Astrocyte (in vitro differentiated cells and primary cell): ENCODE measurements at regions not wholly inside any gene's neighbourhood (a gene's known extent, or its start where the extent isn't known, plus 50 kb on each side); places are given as distances from the start of the nearest gene placed in this dataset.
A peak's percentile ranks its signal among the peaks of the same experiment; 100 is the strongest.

Experiments used
- DNase-seq: peaks from one replicate; pipeline ENCODE4 v3.0.0-alpha.2; 2010; ENCODE audit warnings: low read depth
- FAIRE-seq: peaks from 2 replicates; lab custom pipeline; 2011; peaks lifted over from hg19 to GRCh38; lab: Jason Lieb, UNC
- H2AFZ ChIP-seq: 2 replicates; pipeline ENCODE4 v1.6.0; 2012; ENCODE audit warnings: low read depth, low read length, inconsistent platforms
- H3K27ac ChIP-seq: 2 replicates; pipeline ENCODE4 v1.5.1; 2011; ENCODE audit warnings: low read depth, low read length, inconsistent platforms
- H3K27me3 ChIP-seq: 2 replicates; pipeline ENCODE4 v1.6.0; 2011; ENCODE audit warnings: low read length, inconsistent platforms; ENCODE audit not compliant: insufficient read depth
- H3K36me3 ChIP-seq: 2 replicates; pipeline ENCODE4 v1.5.1; 2011; ENCODE audit warnings: low read length, inconsistent platforms; ENCODE audit not compliant: insufficient read depth
- H3K4me1 ChIP-seq: 2 replicates; pipeline ENCODE4 v1.5.1; 2011; ENCODE audit warnings: low read length, inconsistent platforms; ENCODE audit not compliant: insufficient read depth
- H3K4me2 ChIP-seq: 2 replicates; pipeline ENCODE4 v1.6.0; 2012; ENCODE audit warnings: low read length, inconsistent platforms
- H3K4me3 ChIP-seq: 2 replicates; pipeline ENCODE4 v1.5.1; 2011; ENCODE audit warnings: low read depth, mild to moderate bottlenecking, low read length, inconsistent platforms; ENCODE audit not compliant: insufficient read depth
- H3K79me2 ChIP-seq: 2 replicates; pipeline ENCODE4 v1.6.0; 2012; ENCODE audit warnings: mild to moderate bottlenecking, low read length, inconsistent platforms; ENCODE audit not compliant: insufficient read depth
- H3K9ac ChIP-seq: 2 replicates; pipeline ENCODE4 v1.6.0; 2012; ENCODE audit warnings: mild to moderate bottlenecking, low read length, inconsistent platforms
- H3K9me3 ChIP-seq: 2 replicates; pipeline ENCODE4 v1.5.1; 2012; ENCODE audit warnings: low read depth, mild to moderate bottlenecking, low read length, inconsistent platforms; ENCODE audit not compliant: insufficient read depth
- H4K20me1 ChIP-seq: 2 replicates; pipeline ENCODE4 v1.6.0; 2012; ENCODE audit warnings: low read length, inconsistent platforms; ENCODE audit not compliant: insufficient read depth
- H3K27ac Mint-ChIP-seq: one replicate; pipeline ENCODE4 v1.8.0; 2021; ENCODE audit warnings: mild to moderate bottlenecking, mixed read lengths; ENCODE audit not compliant: unreplicated experiment
- H3K27me3 Mint-ChIP-seq: one replicate; pipeline ENCODE4 v1.8.0; 2021; ENCODE audit warnings: low read depth, mixed read lengths; ENCODE audit not compliant: unreplicated experiment
- H3K36me3 Mint-ChIP-seq: one replicate; pipeline ENCODE4 v1.8.0; 2021; ENCODE audit warnings: low read depth, mixed read lengths; ENCODE audit not compliant: unreplicated experiment
- H3K4me1 Mint-ChIP-seq: one replicate; pipeline ENCODE4 v1.8.0; 2021; ENCODE audit warnings: low read depth, mixed read lengths; ENCODE audit not compliant: unreplicated experiment
- H3K4me3 Mint-ChIP-seq: one replicate; pipeline ENCODE4 v1.8.0; 2021; ENCODE audit warnings: mild to moderate bottlenecking, moderate library complexity, mixed read lengths; ENCODE audit not compliant: unreplicated experiment
- H3K9me3 Mint-ChIP-seq: one replicate; pipeline ENCODE4 v1.8.0; 2021; ENCODE audit warnings: mild to moderate bottlenecking, mixed read lengths; ENCODE audit not compliant: unreplicated experiment
- EZH2 ChIP-seq: IDR thresholded peaks from 2 replicates; pipeline ENCODE4 v1.6.1; 2012; ENCODE audit warnings: mild to moderate bottlenecking, low read length, inconsistent platforms; ENCODE audit not compliant: insufficient read depth
- TF ChIP-seq, protein P1 (sequence below): IDR thresholded peaks from 2 replicates; pipeline ENCODE4 v1.5.1; 2011; ENCODE audit warnings: low read depth, mild to moderate bottlenecking, inconsistent platforms, low read length, moderate library complexity; ENCODE audit not compliant: insufficient read depth

DNA sequence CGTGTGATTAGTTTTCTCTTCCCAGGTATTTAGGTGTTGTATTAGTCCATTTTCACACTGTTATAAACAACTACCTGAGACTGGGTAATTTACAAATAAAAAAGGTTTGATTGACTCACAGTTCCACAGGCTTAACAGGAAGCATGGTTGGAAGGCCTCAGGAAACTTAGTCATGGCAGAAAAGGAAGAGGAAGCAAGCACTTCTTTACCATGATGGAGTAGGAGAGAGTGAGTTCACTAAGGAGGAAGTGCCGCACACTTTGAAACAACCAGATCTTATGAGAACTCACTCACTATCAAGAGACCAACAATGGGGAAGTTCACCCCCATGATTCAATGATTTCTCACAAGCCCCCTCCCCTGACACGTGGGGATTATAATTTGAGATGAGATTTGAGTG lies 1343.7 kb upstream of the GOT2 start:
- H4K20me1 ChIP-seq, result no peaks in the 10 kb centered on the region
- H3K36me3 ChIP-seq, result no peaks in the 10 kb centered on the region
- Mint-ChIP-seq H3K9me3 (no peaks in the 10 kb centered on the region), H3K4me3 (no peak overlapping the region), H3K36me3 (no peaks in the 10 kb centered on the region), H3K4me1 (no peaks in the 10 kb centered on the region), H3K27ac (no peak overlapping the region), H3K27me3 (peaks cover 6% of the 10 kb centered on the region)
- no peaks in the 10 kb centered on the region for H3K27me3 ChIP-seq
- no peaks in the 10 kb centered on the region for H3K79me2 ChIP-seq
- no peak overlapping the region for H3K4me2 ChIP-seq
- no peak overlapping the region for H3K27ac ChIP-seq
- H2AFZ ChIP-seq, result no peak overlapping the region
- H3K4me1 ChIP-seq, result no peaks in the 10 kb centered on the region
- H3K9ac ChIP-seq, result no peak overlapping the region
- no peak overlapping the region for H3K4me3 ChIP-seq
- TF ChIP-seq EZH2, result no peak
- TF ChIP-seq, protein P1, sequence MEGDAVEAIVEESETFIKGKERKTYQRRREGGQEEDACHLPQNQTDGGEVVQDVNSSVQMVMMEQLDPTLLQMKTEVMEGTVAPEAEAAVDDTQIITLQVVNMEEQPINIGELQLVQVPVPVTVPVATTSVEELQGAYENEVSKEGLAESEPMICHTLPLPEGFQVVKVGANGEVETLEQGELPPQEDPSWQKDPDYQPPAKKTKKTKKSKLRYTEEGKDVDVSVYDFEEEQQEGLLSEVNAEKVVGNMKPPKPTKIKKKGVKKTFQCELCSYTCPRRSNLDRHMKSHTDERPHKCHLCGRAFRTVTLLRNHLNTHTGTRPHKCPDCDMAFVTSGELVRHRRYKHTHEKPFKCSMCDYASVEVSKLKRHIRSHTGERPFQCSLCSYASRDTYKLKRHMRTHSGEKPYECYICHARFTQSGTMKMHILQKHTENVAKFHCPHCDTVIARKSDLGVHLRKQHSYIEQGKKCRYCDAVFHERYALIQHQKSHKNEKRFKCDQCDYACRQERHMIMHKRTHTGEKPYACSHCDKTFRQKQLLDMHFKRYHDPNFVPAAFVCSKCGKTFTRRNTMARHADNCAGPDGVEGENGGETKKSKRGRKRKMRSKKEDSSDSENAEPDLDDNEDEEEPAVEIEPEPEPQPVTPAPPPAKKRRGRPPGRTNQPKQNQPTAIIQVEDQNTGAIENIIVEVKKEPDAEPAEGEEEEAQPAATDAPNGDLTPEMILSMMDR, result no peak
- no peaks in the 10 kb centered on the region for H3K9me3 ChIP-seq
- no peak for DNase-seq
- FAIRE-seq, result no peak

DNA sequence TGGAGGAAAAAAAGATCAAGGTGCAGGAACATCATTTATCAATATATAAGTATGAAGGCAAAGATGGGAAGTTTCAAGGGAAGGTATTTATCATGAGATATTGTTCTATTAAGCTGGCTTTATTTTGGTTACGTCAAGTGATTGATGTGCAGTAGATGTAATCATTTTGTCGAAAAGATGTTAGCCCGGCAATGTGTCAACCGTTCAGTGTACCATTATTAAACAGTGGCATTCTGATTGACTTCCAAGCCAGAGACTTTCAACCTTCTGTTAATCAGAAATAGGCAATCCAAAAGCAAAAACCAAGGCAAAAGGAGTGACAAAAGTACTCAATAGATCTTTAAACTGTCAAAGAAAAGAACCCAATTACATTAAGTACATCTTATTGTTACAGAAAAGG lies 1340.3 kb upstream of the GOT2 start:
- H3K9me3 ChIP-seq, result no peaks in the 10 kb centered on the region
- no peak overlapping the region for H3K4me3 ChIP-seq
- no peak overlapping the region for H3K27ac ChIP-seq
- Mint-ChIP-seq H3K4me1 (no peaks in the 10 kb centered on the region), H3K4me3 (no peak overlapping the region), H3K9me3 (no peaks in the 10 kb centered on the region), H3K36me3 (no peaks in the 10 kb centered on the region), H3K27me3 (no peaks in the 10 kb centered on the region), H3K27ac (no peak overlapping the region)
- DNase-seq, result no peak
- no peak overlapping the region for H2AFZ ChIP-seq
- no peak overlapping the region for H3K9ac ChIP-seq
- H3K4me2 ChIP-seq, result no peak overlapping the region
- no peaks in the 10 kb centered on the region for H3K27me3 ChIP-seq
- no peak for TF ChIP-seq EZH2
- TF ChIP-seq, protein P1, result no peak
- H3K79me2 ChIP-seq, result no peaks in the 10 kb centered on the region
- no peaks in the 10 kb centered on the region for H3K4me1 ChIP-seq
- no peak for FAIRE-seq
- no peaks in the 10 kb centered on the region for H3K36me3 ChIP-seq
- H4K20me1 ChIP-seq, result no peaks in the 10 kb centered on the region

DNA sequence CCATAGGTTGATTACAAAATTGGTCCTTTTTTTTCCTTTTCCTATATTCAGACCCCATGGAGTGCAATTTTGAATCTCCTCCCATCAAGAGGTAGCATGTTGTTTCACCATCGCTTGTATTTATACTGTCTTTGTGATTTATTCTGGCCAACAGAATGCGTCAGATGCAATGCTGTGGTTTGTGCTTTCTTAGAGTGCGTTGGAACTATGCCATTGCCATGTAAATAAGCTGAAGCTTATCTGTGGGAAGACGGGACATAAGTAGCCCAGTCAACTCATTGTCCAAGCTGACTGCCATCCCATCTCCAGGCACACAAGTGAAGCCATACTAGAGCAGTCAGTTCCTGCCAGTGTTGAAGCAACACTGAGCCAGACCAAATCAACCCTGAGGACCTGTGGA lies 1339.3 kb upstream of the GOT2 start:
- no peaks in the 10 kb centered on the region for H3K79me2 ChIP-seq
- no peak overlapping the region for H3K27ac ChIP-seq
- FAIRE-seq (no peak), DNase-seq (peak; percentile 39)
- H3K4me2 ChIP-seq, result no peak overlapping the region
- no peak overlapping the region for H3K4me3 Mint-ChIP-seq
- TF ChIP-seq, protein P1, result no peak
- no peak for TF ChIP-seq EZH2
- no peaks in the 10 kb centered on the region for H3K36me3 Mint-ChIP-seq
- H4K20me1 ChIP-seq, result no peaks in the 10 kb centered on the region
- H3K4me1 Mint-ChIP-seq, result no peaks in the 10 kb centered on the region
- no peaks in the 10 kb centered on the region for H3K9me3 ChIP-seq
- H3K9ac ChIP-seq, result no peak overlapping the region
- H3K27me3 ChIP-seq, result no peaks in the 10 kb centered on the region
- H2AFZ ChIP-seq, result no peak overlapping the region
- H3K4me1 ChIP-seq, result no peaks in the 10 kb centered on the region
- H3K36me3 ChIP-seq, result no peaks in the 10 kb centered on the region
- H3K27me3 Mint-ChIP-seq, result no peaks in the 10 kb centered on the region
- H3K4me3 ChIP-seq, result no peak overlapping the region
- no peaks in the 10 kb centered on the region for H3K9me3 Mint-ChIP-seq
- no peak overlapping the region for H3K27ac Mint-ChIP-seq
